ENCODE measurements at regions not wholly inside any gene's neighbourhood (a gene's known extent, or its start where the extent isn't known, plus 50 kb on each side); places are given as distances from the start of the nearest gene placed in this dataset.

GRCh38 chr6:144844596-144844995 lies 559.5 kb downstream of the UTRN start:
- TF ChIP-seq CTCF (IDR thresholded peaks at IDR 0.05; ENCODE audit: low read length) (no peak), EZH2 (IDR thresholded peaks at IDR 0.05; ENCODE audit: borderline replicate concordance, low read length) (no peak)

All from OCI-LY1 (cell line).